ENCODE measurements at regions not wholly inside any gene's neighbourhood (a gene's known extent, or its start where the extent isn't known, plus 50 kb on each side); places are given as distances from the start of the nearest gene placed in this dataset.

- TF ChIP-seq EZH2phosphoT487 (IDR thresholded peaks at IDR 0.05; ENCODE audit: unreplicated experiment) (no peak), CTCF (conservative IDR thresholded peaks at IDR 0.05; ENCODE audit: low read depth in 2 of 2) (no peak), REST (IDR thresholded peaks at IDR 0.05; ENCODE audit: unreplicated experiment) (no peak), NANOG (IDR thresholded peaks at IDR 0.05; ENCODE audit: borderline replicate concordance) (no peak)
These were observed 87.6 kb upstream of the ZNF91 start for GRCh38 chr19:23482829-23483228.
